Bronchial epithelial cell (primary cell): ENCODE measurements at regions not wholly inside any gene's neighbourhood (a gene's known extent, or its start where the extent isn't known, plus 50 kb on each side); places are given as distances from the start of the nearest gene placed in this dataset.

Experiments
- DNase-seq: peaks from one replicate; pipeline ENCODE4 v3.0.0-alpha.2; 2010; ENCODE audit warnings: low read depth
- FAIRE-seq: peaks from 2 replicates; lab custom pipeline; 2011; peaks lifted over from hg19 to GRCh38; lab: Jason Lieb, UNC
- H3K27me3 ChIP-seq: 2 replicates; pipeline ENCODE4 v1.5.1; 2011; ENCODE audit warnings: low read length; ENCODE audit not compliant: control insufficient read depth, insufficient read depth
- H3K36me3 ChIP-seq: 2 replicates; pipeline ENCODE4 v1.5.1; 2011; ENCODE audit warnings: low read length; ENCODE audit not compliant: control insufficient read depth, insufficient read depth
- H3K4me3 ChIP-seq: 2 replicates; pipeline ENCODE4 v1.5.1; 2011; ENCODE audit warnings: mild to moderate bottlenecking, low read depth, low read length, control low read depth
- CTCF ChIP-seq: IDR thresholded peaks from 2 replicates; pipeline ENCODE4 v1.5.1; 2011; ENCODE audit warnings: mild to moderate bottlenecking, moderate library complexity, low read length, control low read depth, inconsistent platforms; ENCODE audit not compliant: insufficient read depth, severe bottlenecking

DNA sequence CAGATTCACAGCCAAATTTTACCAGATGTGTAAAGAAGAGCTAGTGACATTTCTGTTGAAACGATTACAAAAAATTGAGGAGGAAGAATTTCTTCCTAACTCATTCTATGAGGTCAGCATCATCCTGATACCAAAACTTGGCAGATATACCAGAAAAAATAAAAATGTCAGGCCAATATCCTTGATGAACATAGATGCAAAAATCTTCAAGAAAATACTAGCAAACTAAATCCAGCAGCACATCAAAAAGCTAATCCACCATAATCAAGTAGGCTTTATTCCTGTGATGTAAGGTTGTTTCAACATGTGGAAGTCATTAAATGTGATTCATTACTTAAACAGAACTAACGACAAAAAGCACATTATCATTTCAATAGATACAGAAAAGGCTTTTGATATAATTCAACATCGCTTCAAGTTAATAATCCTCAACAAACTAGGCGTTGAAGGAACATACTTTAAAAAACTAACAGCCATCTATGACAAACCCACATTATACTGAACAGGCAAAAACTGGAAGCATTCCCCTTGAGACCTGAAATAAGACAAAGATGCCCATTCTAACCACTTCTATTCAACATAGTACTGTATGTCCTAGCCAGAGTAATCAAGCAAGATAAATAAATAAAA, 807.7 kb upstream of the ZWINT start:
- Histone ChIP-seq H3K27me3 (no peaks in the 10 kb centered on the region), H3K36me3 (no peaks in the 10 kb centered on the region), H3K4me3 (no peak overlapping the region)
- DNase-seq: no peak
- no peak for FAIRE-seq
- no peak for TF ChIP-seq CTCF

GRCh38 chr10:57165671-57166070, 804.6 kb upstream of the ZWINT start:
- Histone ChIP-seq H3K4me3 (no peak overlapping the region), H3K36me3 (no peaks in the 10 kb centered on the region), H3K27me3 (no peaks in the 10 kb centered on the region)
- no peak for DNase-seq
- FAIRE-seq: no peak
- no peak for TF ChIP-seq CTCF

DNA sequence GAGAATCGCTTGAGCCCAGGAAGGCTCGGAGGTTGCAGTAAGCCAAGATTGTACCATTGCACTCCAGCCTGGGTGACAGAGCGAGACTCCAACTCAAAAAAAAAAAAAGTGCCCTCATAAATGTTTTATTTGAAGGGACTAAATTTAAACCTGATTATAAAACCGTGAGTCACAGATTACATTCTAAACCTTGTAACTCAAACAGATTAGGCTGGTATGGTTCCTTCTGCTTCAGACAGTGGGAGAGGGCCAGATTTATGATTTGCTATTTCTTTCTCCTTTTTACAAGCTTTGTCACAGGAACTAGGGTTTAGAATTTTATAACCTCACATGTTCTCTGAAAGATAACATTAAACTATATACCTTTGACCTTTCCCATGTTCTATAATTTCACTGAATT, 801.2 kb upstream of the ZWINT start:
- Histone ChIP-seq H3K4me3 (no peak overlapping the region), H3K27me3 (no peaks in the 10 kb centered on the region), H3K36me3 (no peaks in the 10 kb centered on the region)
- DNase-seq (no peak), FAIRE-seq (no peak)
- TF ChIP-seq CTCF: no peak

GRCh38 chr10:57161157-57161556, 800.1 kb upstream of the ZWINT start:
- DNase-seq (no peak), FAIRE-seq (no peak)
- no peak overlapping the region for H3K4me3 ChIP-seq
- no peaks in the 10 kb centered on the region for H3K27me3 ChIP-seq
- H3K36me3 ChIP-seq: no peaks in the 10 kb centered on the region
- no peak for TF ChIP-seq CTCF

- TF ChIP-seq CTCF: no peak
- no peak overlapping the region for H3K4me3 ChIP-seq
- H3K27me3 ChIP-seq: no peaks in the 10 kb centered on the region
- FAIRE-seq (no peak), DNase-seq (no peak)
- H3K36me3 ChIP-seq: no peaks in the 10 kb centered on the region
Measured at GRCh38 chr10:57145548-57145947, 784.5 kb upstream of the ZWINT start.

- no peak for TF ChIP-seq CTCF
- Histone ChIP-seq H3K27me3 (no peaks in the 10 kb centered on the region), H3K4me3 (no peak overlapping the region), H3K36me3 (no peaks in the 10 kb centered on the region)
- FAIRE-seq (no peak), DNase-seq (no peak)
Measured at GRCh38 chr10:57142925-57143576, 782.0 kb upstream of the ZWINT start.
